ENCODE measurements at regions not wholly inside any gene's neighbourhood (a gene's known extent, or its start where the extent isn't known, plus 50 kb on each side); places are given as distances from the start of the nearest gene placed in this dataset.
"Not testable (repeated sequence)": the region's sequence is repeated elsewhere in the genome, so short reads cannot be mapped to it uniquely, and the experiment has no call there.

GRCh38 chr2:54065411-54065810 lies 50.0 kb upstream of the ACYP2 start:
- peak; percentile 91 for DNase-seq (ENCODE audit: low spot score)

GRCh38 chr2:54063967-54064535 lies 51.4 kb upstream of the ACYP2 start:
- DNase-seq (ENCODE audit: low spot score) = no peak

GRCh38 chr2:54062401-54062800 lies 53.0 kb upstream of the ACYP2 start:
- no peak for DNase-seq (ENCODE audit: low spot score)

GRCh38 chr2:54061272-54061671 lies 54.1 kb upstream of the ACYP2 start:
- no peak for DNase-seq (ENCODE audit: low spot score)

DNA sequence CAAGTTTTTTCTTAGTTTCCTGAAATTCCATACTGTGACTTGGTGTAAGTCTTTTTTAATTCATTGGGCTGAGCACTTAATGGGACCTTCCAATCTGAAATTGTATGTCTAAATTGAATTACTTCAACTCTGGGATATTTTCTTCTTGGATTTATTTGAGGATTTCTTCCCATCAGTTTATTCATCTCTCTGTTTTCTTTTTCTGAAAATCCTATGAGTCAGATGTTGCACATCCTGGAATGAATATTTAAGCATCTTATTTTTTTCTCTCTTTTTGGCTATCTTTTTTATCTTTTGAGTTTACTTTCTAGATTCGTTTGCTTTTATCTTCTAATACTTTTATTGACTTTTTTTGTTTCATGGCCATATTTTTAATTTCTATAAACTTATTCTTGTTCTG lies 55.4 kb upstream of the ACYP2 start:
- DNase-seq (ENCODE audit: low spot score) = no peak

GRCh38 chr2:54059504-54059903 lies 55.9 kb upstream of the ACYP2 start:
- DNase-seq (ENCODE audit: low spot score) = no peak

GRCh38 chr2:54058449-54058848 lies 57.0 kb upstream of the ACYP2 start:
- no peak for DNase-seq (ENCODE audit: low spot score)

GRCh38 chr2:54054774-54055173 lies 60.6 kb upstream of the ACYP2 start:
- DNase-seq (ENCODE audit: low spot score) = no peak

GRCh38 chr2:54054271-54054670 lies 61.1 kb upstream of the ACYP2 start:
- no peak for DNase-seq (ENCODE audit: low spot score)

DNA sequence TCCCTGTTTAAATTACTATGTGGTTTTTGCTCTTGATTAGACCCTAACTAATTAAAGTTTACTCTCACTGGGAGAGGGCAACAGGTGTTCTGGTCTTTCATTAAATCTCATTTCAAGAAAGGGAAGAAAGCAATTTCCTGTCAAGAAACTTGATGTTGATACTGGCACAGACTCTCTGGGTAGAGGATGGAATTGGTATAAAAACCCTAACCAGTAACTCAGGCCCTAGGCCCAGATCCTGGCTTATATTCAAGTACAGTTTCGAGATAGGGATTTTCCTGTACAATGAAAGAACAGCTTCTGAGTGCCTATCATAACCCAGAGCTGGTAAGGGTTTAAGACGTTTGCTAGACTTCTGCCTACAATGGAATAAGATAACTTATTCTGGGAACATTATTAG lies 61.6 kb upstream of the ACYP2 start:
- no peak for DNase-seq (ENCODE audit: low spot score)

- no peak for DNase-seq (ENCODE audit: low spot score)
These were observed 62.3 kb upstream of the ACYP2 start for GRCh38 chr2:54052825-54053718.

DNA sequence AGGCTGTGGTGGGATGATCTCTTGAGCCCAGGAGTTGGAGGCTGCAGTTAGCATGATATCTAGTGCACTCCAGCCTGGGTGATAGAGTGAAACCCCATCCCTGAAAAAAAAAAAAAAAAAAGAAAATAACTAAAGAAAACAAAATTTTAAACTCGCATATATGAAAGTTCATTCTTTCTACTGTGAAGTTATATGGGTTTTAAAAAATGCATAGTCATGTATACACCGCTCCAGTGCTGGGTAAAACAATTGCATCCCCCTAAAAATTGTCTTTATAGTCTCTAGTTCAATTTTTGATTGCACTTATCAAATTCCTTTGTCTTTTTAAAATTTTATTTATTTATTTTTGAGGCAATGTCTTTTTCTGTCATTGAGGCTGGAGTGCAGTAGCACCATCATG lies 65.0 kb upstream of the ACYP2 start:
- DNase-seq (ENCODE audit: low spot score) = no peak

DNA sequence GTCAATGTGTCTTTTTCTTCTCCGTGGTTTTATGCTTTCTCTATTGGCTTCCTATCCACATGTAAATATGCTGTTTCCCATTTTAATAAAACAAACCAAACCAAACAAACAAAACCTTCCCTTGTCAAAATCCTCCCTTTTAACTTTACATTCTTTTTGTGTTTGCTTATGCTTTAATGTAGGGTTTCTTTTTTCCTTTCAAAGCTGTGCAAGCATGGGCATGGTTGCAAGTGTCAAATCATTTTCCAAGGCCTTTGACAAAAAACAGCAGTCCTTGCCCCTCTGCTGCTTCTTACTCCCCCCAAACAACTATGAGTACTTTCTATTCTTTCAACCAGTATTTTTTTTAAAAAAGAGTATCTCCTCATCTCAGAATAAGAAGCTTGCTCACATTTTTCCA lies 66.0 kb upstream of the ACYP2 start:
- DNase-seq (ENCODE audit: low spot score) = no peak

GRCh38 chr2:54048896-54049295 lies 66.5 kb upstream of the ACYP2 start:
- not testable (repeated sequence) for DNase-seq (ENCODE audit: low spot score)

GRCh38 chr2:54048117-54048785 lies 67.2 kb upstream of the ACYP2 start:
- DNase-seq (ENCODE audit: low spot score) = no peak

- no peak for DNase-seq (ENCODE audit: low spot score)
These were observed 67.8 kb upstream of the ACYP2 start for GRCh38 chr2:54047658-54048057.

DNA sequence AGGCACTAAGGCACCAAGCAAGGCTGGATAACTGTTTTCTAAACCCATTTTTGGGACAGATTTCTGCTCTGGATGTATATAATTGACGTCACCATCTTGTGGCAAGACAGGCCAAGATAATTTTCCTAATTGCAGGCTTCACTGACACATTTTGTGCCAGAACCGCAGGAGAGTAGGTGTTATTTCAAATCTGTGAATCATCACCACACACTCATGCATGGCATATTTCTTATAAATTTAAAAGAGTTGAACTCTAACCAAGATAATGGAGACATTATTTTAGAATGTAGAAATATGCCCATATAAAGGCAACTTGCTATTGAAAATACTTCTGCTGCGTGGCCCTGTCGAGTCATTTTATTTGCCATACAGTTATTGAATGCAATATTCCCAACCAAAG lies 68.3 kb upstream of the ACYP2 start:
- DNase-seq (ENCODE audit: low spot score) = no peak

- DNase-seq (ENCODE audit: low spot score) = no peak
These were observed 72.3 kb upstream of the PSME4 start for GRCh38 chr2:54042897-54043620.

DNA sequence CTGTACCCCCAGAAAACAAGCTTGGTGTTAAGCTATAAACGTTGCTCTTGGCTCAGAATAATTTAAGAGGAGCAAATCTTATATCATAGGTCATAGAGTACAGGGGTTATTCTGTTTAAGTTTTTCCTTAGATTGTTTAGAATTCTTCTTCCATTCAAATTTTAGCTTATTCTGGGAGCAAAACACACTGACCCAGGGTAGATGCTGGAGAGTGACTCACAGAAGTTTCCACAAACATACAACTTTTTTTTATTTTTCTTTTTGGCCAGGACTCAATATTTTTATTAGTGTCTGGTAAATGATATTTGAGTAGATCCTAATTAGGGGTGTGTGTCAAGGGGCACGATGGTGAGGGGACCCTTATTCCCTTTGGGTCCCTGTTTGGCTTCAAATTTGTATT lies 71.5 kb upstream of the PSME4 start:
- DNase-seq (ENCODE audit: low spot score) = no peak

GRCh38 chr2:54041135-54041534 lies 70.3 kb upstream of the PSME4 start:
- DNase-seq (ENCODE audit: low spot score) = no peak

DNA sequence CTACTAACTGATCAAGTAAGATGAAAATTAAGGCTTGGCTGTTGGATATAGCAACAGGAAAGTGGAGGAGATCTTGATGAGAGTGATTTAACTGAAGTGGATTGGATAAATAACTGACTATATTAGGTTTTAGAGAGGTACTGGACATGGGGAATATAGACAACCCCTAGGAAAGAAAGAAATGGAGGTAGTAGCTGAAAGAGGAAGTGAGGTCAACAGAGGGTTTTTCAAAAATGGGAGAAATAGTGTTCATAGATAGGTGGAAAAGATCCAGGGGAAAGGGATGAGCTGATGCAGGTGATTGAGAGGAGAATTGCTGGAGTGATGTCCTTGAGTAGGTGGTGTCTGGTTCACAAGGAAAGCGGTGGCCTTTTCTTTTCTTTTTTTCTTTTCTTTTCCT lies 69.9 kb upstream of the PSME4 start:
- DNase-seq (ENCODE audit: low spot score) = no peak

GRCh38 chr2:54040250-54040649 lies 69.5 kb upstream of the PSME4 start:
- DNase-seq (ENCODE audit: low spot score) = no peak

DNA sequence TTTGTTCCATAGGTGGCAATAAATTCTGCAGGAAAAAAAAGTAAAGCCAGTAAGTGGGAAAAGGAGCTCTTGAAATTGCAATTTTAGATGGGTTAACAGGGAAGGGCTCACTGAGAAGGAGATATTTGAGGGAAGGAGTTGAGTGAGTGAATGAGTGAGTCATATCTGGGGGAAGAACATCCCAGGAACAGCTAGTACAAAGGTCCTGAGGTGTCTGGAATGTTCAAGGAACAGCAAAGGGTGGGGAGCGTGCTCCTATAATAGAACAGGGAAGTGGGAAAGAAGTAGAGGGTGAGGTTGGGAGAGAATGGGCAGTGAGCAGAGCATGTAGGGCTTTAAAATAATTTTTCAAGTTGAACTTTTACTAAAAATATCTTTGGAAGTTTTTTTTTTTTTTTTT lies 68.0 kb upstream of the PSME4 start:
- no peak for DNase-seq (ENCODE audit: low spot score)
